A673 (cell line): ENCODE measurements at regions not wholly inside any gene's neighbourhood (a gene's known extent, or its start where the extent isn't known, plus 50 kb on each side); places are given as distances from the start of the nearest gene placed in this dataset.

Experiments used
- BruUV-seq: library from RNA; stranded (reverse); fragments of 400-500 nt; replicated peaks from 2 replicates; lab custom pipeline; 2021; lab: Mats Ljungman, UMichigan
- CTCF ChIA-PET: fragments of 300-600 bp; sonication (Branson Sonifier 250); formaldehyde crosslinking; loops from one replicate; lab custom pipeline; 2022; ENCODE audit warnings: antibody characterized with exemption; lab: Charles Lee
- POLR2A ChIA-PET: fragments of 300-600 bp; sonication (Branson Sonifier 250); formaldehyde crosslinking; loops from one replicate; lab custom pipeline; 2022; ENCODE audit warnings: antibody characterized with exemption; ENCODE audit not compliant: low non-redundant PET; lab: Charles Lee
- DNase-seq: peaks from one replicate; pipeline ENCODE4 v3.0.0-alpha.2; 2015; ENCODE audit warnings: low spot score
- H3K27ac ChIP-seq: fragments of 200-600 bp; sonication (generic); 2 replicates; pipeline ENCODE4 v1.5.1; 2016; ENCODE audit warnings: mixed run types, low read depth, mild to moderate bottlenecking, mixed read lengths, antibody characterized with exemption, low read length; ENCODE audit not compliant: poor library complexity, severe bottlenecking
- H3K27me3 ChIP-seq: fragments of 200-600 bp; sonication (generic); replicated peaks from 2 replicates; pipeline ENCODE4 v1.6.1; 2017; ENCODE audit warnings: mixed run types, low read depth, mild to moderate bottlenecking, mixed read lengths, antibody characterized with exemption, low read length; ENCODE audit not compliant: insufficient read depth, poor library complexity
- H3K36me3 ChIP-seq: fragments of 200-600 bp; sonication (generic); 2 replicates; pipeline ENCODE4 v1.6.1; 2016; ENCODE audit warnings: mixed run types, mild to moderate bottlenecking, mixed read lengths, antibody characterized with exemption, low read length; ENCODE audit not compliant: insufficient read depth, poor library complexity, severe bottlenecking
- H3K4me1 ChIP-seq: fragments of 200-600 bp; sonication (generic); 2 replicates; pipeline ENCODE4 v1.6.1; 2017; ENCODE audit warnings: mixed run types, mild to moderate bottlenecking, mixed read lengths, antibody characterized with exemption, low read length; ENCODE audit not compliant: insufficient read depth, poor library complexity, severe bottlenecking
- H3K4me3 ChIP-seq: fragments of 200-600 bp; sonication (generic); 2 replicates; pipeline ENCODE4 v1.5.1; 2016; ENCODE audit warnings: low read depth, mixed run types, mild to moderate bottlenecking, mixed read lengths, low read length; ENCODE audit not compliant: poor library complexity, severe bottlenecking
- H3K9me3 ChIP-seq: fragments of 200-600 bp; sonication (generic); 2 replicates; pipeline ENCODE4 v1.6.1; 2016; ENCODE audit warnings: mixed run types, low read depth, mild to moderate bottlenecking, mixed read lengths, antibody characterized with exemption, low read length; ENCODE audit not compliant: poor library complexity, severe bottlenecking
- EZH2 ChIP-seq: fragments of 200-600 bp; sonication (generic); IDR thresholded peaks from 2 replicates; pipeline ENCODE4 v1.6.1; 2017; ENCODE audit warnings: borderline replicate concordance, low read depth, mild to moderate bottlenecking, mixed read lengths, antibody characterized with exemption, low read length; ENCODE audit not compliant: poor library complexity, severe bottlenecking
- intact Hi-C: fragments of 100-400 bp; cut with micrococcal nuclease; formaldehyde crosslinking; loops from one replicate; pipeline ENCODE4 v1.10.0; 2022; ENCODE audit not compliant: unreplicated experiment
- TF ChIP-seq, protein P1 (sequence below): fragments of 300-800, 200-600 bp; sonication (generic); conservative IDR thresholded peaks from 2 replicates; pipeline ENCODE4 v1.5.1; 2017; ENCODE audit warnings: low read depth, mild to moderate bottlenecking, antibody characterized with exemption, low read length, moderate library complexity, mixed read lengths

DNA sequence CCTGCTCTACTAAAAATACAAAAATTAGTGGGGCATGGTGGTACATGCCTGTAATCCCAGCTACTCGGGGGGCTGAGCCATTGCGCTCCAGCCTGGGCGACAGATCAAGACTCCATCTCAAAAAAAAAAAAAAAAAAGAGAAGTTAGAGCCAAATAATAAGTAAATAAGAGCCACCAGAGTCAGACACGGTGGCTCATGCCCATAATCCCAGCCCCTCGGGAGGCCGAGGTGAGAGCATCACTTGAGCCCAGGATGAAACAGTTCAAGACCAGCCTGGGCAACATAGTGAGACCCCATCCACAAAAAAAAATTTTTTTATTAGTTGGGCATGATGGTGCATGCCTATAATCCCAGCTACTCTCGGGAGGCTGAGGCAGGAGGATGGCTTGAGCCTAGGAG lies 85.8 kb upstream of the LARP1 start:
- ChIA-PET CTCF (no interaction called here), POLR2A (no interaction called here)
- H3K36me3 ChIP-seq: no peaks in the 10 kb centered on the region
- H3K4me3 ChIP-seq: no peak overlapping the region
- no peak for TF ChIP-seq EZH2
- TF ChIP-seq, protein P1, sequence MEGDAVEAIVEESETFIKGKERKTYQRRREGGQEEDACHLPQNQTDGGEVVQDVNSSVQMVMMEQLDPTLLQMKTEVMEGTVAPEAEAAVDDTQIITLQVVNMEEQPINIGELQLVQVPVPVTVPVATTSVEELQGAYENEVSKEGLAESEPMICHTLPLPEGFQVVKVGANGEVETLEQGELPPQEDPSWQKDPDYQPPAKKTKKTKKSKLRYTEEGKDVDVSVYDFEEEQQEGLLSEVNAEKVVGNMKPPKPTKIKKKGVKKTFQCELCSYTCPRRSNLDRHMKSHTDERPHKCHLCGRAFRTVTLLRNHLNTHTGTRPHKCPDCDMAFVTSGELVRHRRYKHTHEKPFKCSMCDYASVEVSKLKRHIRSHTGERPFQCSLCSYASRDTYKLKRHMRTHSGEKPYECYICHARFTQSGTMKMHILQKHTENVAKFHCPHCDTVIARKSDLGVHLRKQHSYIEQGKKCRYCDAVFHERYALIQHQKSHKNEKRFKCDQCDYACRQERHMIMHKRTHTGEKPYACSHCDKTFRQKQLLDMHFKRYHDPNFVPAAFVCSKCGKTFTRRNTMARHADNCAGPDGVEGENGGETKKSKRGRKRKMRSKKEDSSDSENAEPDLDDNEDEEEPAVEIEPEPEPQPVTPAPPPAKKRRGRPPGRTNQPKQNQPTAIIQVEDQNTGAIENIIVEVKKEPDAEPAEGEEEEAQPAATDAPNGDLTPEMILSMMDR: no peak
- intact Hi-C loops: no loop called here
- DNase-seq: no peak
- no peaks in the 10 kb centered on the region for H3K27me3 ChIP-seq
- no peaks in the 10 kb centered on the region for H3K4me1 ChIP-seq
- peaks cover 12% of the 10 kb centered on the region for H3K9me3 ChIP-seq
- no peak overlapping the region for H3K27ac ChIP-seq
- BruUV-seq: no TSS peak

GRCh38 chr5:154664869-154665268 lies 90.3 kb upstream of the LARP1 start:
- H3K4me1 ChIP-seq: no peaks in the 10 kb centered on the region
- intact Hi-C loops: no loop called here
- no peaks in the 10 kb centered on the region for H3K27me3 ChIP-seq
- peaks cover 14% of the 10 kb centered on the region for H3K9me3 ChIP-seq
- no peak overlapping the region for H3K4me3 ChIP-seq
- no peak overlapping the region for H3K27ac ChIP-seq
- CTCF ChIA-PET: no interaction called here
- no peak for DNase-seq
- H3K36me3 ChIP-seq: no peaks in the 10 kb centered on the region
- POLR2A ChIA-PET: no interaction called here
- no TSS peak for BruUV-seq
- TF ChIP-seq, protein P1: no peak
- TF ChIP-seq EZH2: no peak

GRCh38 chr5:154663424-154663823 lies 91.8 kb upstream of the LARP1 start:
- ChIA-PET CTCF (no interaction called here), POLR2A (no interaction called here)
- DNase-seq: no peak
- intact Hi-C loops: no loop called here
- Histone ChIP-seq H3K36me3 (no peaks in the 10 kb centered on the region), H3K9me3 (peaks cover 14% of the 10 kb centered on the region), H3K4me3 (no peak overlapping the region), H3K27me3 (no peaks in the 10 kb centered on the region), H3K27ac (no peak overlapping the region), H3K4me1 (no peaks in the 10 kb centered on the region)
- no TSS peak for BruUV-seq
- no peak for TF ChIP-seq EZH2
- TF ChIP-seq, protein P1: no peak
